ENCODE measurements at regions not wholly inside any gene's neighbourhood (a gene's known extent, or its start where the extent isn't known, plus 50 kb on each side); places are given as distances from the start of the nearest gene placed in this dataset.

DNA sequence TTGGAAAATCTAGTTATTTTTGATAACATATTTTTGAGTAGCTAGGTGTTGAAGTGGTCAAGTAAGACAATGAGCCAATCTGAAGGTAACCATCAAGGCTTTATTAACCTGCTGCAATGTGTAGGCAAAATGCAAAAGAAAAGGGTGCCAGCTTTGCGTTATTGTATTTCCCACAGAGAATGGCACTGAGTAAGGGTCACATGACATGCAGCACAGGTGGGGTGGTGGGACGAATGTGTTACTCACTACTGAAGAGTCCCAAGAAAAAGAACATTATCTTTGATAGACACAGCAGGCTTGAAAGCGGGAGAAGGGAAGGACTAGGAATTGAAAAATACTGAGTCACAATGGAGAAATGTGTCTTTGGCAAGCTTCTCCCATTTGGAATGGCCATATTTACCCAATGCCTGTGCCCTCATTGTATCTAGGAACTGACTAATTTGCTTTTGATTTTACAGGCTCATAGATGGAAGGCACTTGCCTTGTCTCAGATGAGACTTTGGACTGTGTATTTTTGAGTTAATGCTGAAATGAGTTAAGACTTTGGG is 898.6 kb upstream of the POT1 start:
- TF ChIP-seq, protein P1, sequence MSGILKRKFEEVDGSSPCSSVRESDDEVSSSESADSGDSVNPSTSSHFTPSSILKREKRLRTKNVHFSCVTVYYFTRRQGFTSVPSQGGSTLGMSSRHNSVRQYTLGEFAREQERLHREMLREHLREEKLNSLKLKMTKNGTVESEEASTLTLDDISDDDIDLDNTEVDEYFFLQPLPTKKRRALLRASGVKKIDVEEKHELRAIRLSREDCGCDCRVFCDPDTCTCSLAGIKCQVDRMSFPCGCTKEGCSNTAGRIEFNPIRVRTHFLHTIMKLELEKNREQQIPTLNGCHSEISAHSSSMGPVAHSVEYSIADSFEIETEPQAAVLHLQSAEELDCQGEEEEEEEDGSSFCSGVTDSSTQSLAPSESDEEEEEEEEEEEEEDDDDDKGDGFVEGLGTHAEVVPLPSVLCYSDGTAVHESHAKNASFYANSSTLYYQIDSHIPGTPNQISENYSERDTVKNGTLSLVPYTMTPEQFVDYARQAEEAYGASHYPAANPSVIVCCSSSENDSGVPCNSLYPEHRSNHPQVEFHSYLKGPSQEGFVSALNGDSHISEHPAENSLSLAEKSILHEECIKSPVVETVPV (CRISPR knock-in tag; IDR thresholded peaks at IDR 0.05) = no peak
- no peak for TF ChIP-seq ZNF8 (CRISPR knock-in tag; IDR thresholded peaks at IDR 0.05)
- no peak for TF ChIP-seq ZNF565 (CRISPR knock-in tag; conservative IDR thresholded peaks at IDR 0.05; ENCODE audit: low read depth)
- no peak for TF ChIP-seq ESRRG (CRISPR knock-in tag; IDR thresholded peaks at IDR 0.05)
- TF ChIP-seq CSDC2 (CRISPR knock-in tag; IDR thresholded peaks at IDR 0.05) = no peak
- TF ChIP-seq OSR1 (CRISPR knock-in tag; IDR thresholded peaks at IDR 0.05) = no peak
- TF ChIP-seq ZFP3 (CRISPR knock-in tag; IDR thresholded peaks at IDR 0.05) = no peak
- no peak for TF ChIP-seq ZC3H10 (CRISPR knock-in tag; IDR thresholded peaks at IDR 0.05)
- TF ChIP-seq TOX (CRISPR knock-in tag; IDR thresholded peaks at IDR 0.05; ENCODE audit: borderline replicate concordance) = no peak
- TF ChIP-seq, protein P2, sequence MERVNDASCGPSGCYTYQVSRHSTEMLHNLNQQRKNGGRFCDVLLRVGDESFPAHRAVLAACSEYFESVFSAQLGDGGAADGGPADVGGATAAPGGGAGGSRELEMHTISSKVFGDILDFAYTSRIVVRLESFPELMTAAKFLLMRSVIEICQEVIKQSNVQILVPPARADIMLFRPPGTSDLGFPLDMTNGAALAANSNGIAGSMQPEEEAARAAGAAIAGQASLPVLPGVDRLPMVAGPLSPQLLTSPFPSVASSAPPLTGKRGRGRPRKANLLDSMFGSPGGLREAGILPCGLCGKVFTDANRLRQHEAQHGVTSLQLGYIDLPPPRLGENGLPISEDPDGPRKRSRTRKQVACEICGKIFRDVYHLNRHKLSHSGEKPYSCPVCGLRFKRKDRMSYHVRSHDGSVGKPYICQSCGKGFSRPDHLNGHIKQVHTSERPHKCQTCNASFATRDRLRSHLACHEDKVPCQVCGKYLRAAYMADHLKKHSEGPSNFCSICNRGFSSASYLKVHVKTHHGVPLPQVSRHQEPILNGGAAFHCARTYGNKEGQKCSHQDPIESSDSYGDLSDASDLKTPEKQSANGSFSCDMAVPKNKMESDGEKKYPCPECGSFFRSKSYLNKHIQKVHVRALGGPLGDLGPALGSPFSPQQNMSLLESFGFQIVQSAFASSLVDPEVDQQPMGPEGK (CRISPR knock-in tag; IDR thresholded peaks at IDR 0.05; ENCODE audit: borderline replicate concordance) = no peak
- no peak for TF ChIP-seq ZNF70 (CRISPR knock-in tag; IDR thresholded peaks at IDR 0.05)
- no peak for TF ChIP-seq ARNTL (CRISPR knock-in tag; IDR thresholded peaks at IDR 0.05; ENCODE audit: borderline replicate concordance, low read depth)
- no peak for TF ChIP-seq ZFP30 (CRISPR knock-in tag; IDR thresholded peaks at IDR 0.05)
